ENCODE measurements at regions not wholly inside any gene's neighbourhood (a gene's known extent, or its start where the extent isn't known, plus 50 kb on each side); places are given as distances from the start of the nearest gene placed in this dataset.
"Not testable (repeated sequence)": the region's sequence is repeated elsewhere in the genome, so short reads cannot be mapped to it uniquely, and the experiment has no call there.

DNA sequence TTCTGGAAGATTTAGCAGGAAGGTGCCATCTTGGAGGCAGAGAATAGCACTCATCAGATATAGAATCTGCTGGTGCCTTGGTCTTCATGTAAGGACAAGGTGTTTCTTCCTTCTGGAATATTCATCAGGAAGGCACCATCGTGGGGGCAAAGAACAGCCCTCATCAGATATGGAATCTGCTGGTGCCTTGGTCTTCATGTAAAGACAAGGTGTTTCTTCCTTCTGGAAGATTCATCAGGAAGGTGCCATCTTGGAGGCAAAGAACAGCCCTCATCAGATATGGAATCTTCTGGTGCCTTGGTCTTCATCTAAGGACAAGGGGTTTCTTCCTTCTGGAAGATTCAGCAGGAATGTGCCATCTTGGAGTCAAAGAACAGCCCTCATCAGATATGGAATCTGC lies 4500.5 kb upstream of the OR11H1 start:
- H3K4me1 ChIP-seq (ENCODE audit: control insufficient read depth in 2 of 2, insufficient read depth in 2 of 2, low read length in 2 of 2); H3K4me2 ChIP-seq (replicated peaks; ENCODE audit: low read depth, low read length, poor library complexity, severe bottlenecking); ATAC-seq (ENCODE audit: low read depth); H3K36me3 ChIP-seq (replicated peaks in 1 of 2; ENCODE audit: control extremely low read depth in 1 of 2, control insufficient read depth in 1 of 2, extremely low read depth in 1 of 2, insufficient read depth in 2 of 2, low read length in 1 of 2); H3K27ac ChIP-seq (ENCODE audit: low read length in 2 of 2); CTCF ChIA-PET; intact Hi-C loops (cut with micrococcal nuclease); H3K79me2 ChIP-seq (ENCODE audit: control insufficient read depth, insufficient read depth, low read length); POLR2A ChIA-PET; H4K20me1 ChIP-seq (ENCODE audit: control insufficient read depth, insufficient read depth, low read length, poor library complexity, severe bottlenecking); H3K4me3 Mint-ChIP-seq; H3K4me3 ChIP-seq (ENCODE audit: control extremely low read depth in 1 of 5, extremely low read depth in 1 of 5, insufficient read depth in 1 of 5, low read depth in 2 of 5, low read length in 4 of 5); H3K9ac ChIP-seq (ENCODE audit: low read length); H3K27me3 Mint-ChIP-seq; H3K4me1 Mint-ChIP-seq; H3K27me3 ChIP-seq (replicated peaks in 1 of 4; ENCODE audit: control extremely low read depth in 1 of 4, control insufficient read depth in 3 of 4, insufficient read depth in 4 of 4, low read length in 3 of 4); H3K27ac Mint-ChIP-seq; DNase-seq; H2AFZ ChIP-seq (ENCODE audit: insufficient read depth, low read depth, low read length, poor library complexity, severe bottlenecking): not testable (repeated sequence)
- peaks cover 11% of the 10 kb centered on the region for H3K9me3 Mint-ChIP-seq (ENCODE audit: insufficient read depth)
- peaks cover 1 to 54% (median 25%) of the 10 kb centered on the region in 3 donors for H3K9me3 ChIP-seq (ENCODE audit: control extremely low read depth in 1 of 3, control insufficient read depth in 2 of 3, insufficient read depth in 1 of 3, low read length in 2 of 3)
- WGBS (ENCODE audit: insufficient coverage), result 51% methylated on average over 1 of the region's 1 CpG

DNA sequence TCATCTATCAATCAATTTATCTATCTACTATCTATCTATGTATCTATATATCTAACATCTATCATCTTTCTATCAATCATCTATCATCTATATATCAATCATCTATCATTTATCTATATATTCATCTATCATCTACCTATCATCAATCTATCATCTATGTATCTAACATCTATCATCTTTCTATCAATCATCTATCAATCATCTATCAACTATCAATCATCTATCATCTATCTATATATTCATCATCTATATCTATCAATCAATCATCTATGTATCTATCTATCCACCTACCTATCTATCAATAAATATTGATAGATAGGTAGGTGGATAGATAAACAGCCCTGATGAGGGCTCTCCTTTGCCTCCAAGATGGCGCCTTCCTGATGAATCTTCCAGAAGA lies 4499.8 kb upstream of the OR11H1 start:
- H3K27ac ChIP-seq (ENCODE audit: low read length in 2 of 2); H2AFZ ChIP-seq (ENCODE audit: insufficient read depth, low read depth, low read length, poor library complexity, severe bottlenecking); H3K79me2 ChIP-seq (ENCODE audit: control insufficient read depth, insufficient read depth, low read length); H3K36me3 ChIP-seq (replicated peaks in 1 of 2; ENCODE audit: control extremely low read depth in 1 of 2, control insufficient read depth in 1 of 2, extremely low read depth in 1 of 2, insufficient read depth in 2 of 2, low read length in 1 of 2); H3K4me1 ChIP-seq (ENCODE audit: control insufficient read depth in 2 of 2, insufficient read depth in 2 of 2, low read length in 2 of 2); CTCF ChIA-PET; H3K27me3 ChIP-seq (replicated peaks in 1 of 4; ENCODE audit: control extremely low read depth in 1 of 4, control insufficient read depth in 3 of 4, insufficient read depth in 4 of 4, low read length in 3 of 4); H3K4me3 Mint-ChIP-seq; POLR2A ChIA-PET; H3K4me1 Mint-ChIP-seq; H4K20me1 ChIP-seq (ENCODE audit: control insufficient read depth, insufficient read depth, low read length, poor library complexity, severe bottlenecking); H3K4me2 ChIP-seq (replicated peaks; ENCODE audit: low read depth, low read length, poor library complexity, severe bottlenecking); H3K4me3 ChIP-seq (ENCODE audit: control extremely low read depth in 1 of 5, extremely low read depth in 1 of 5, insufficient read depth in 1 of 5, low read depth in 2 of 5, low read length in 4 of 5); intact Hi-C loops (cut with micrococcal nuclease); ATAC-seq (ENCODE audit: low read depth); H3K27ac Mint-ChIP-seq; DNase-seq; H3K27me3 Mint-ChIP-seq; H3K9ac ChIP-seq (ENCODE audit: low read length): not testable (repeated sequence)
- no CpG with 5 or more reads among the region's 1 CpG for WGBS (ENCODE audit: insufficient coverage)
- H3K9me3 Mint-ChIP-seq (ENCODE audit: insufficient read depth), result peaks cover 11% of the 10 kb centered on the region
- H3K9me3 ChIP-seq (ENCODE audit: control extremely low read depth in 1 of 3, control insufficient read depth in 2 of 3, insufficient read depth in 1 of 3, low read length in 2 of 3), result peaks cover 1 to 60% (median 27%) of the 10 kb centered on the region in 3 donors
- TF ChIP-seq CTCF (IDR thresholded peaks at IDR 0.05), result peak; percentile 37

GRCh38 chr22:11029534-11029933 lies 4498.5 kb upstream of the OR11H1 start:
- H2AFZ ChIP-seq (ENCODE audit: insufficient read depth, low read depth, low read length, poor library complexity, severe bottlenecking); H3K27ac Mint-ChIP-seq; ATAC-seq (ENCODE audit: low read depth); H3K27ac ChIP-seq (ENCODE audit: low read length in 2 of 2); H3K36me3 ChIP-seq (replicated peaks in 1 of 2; ENCODE audit: control extremely low read depth in 1 of 2, control insufficient read depth in 1 of 2, extremely low read depth in 1 of 2, insufficient read depth in 2 of 2, low read length in 1 of 2); H3K4me1 Mint-ChIP-seq; H3K4me1 ChIP-seq (ENCODE audit: control insufficient read depth in 2 of 2, insufficient read depth in 2 of 2, low read length in 2 of 2); H3K4me3 ChIP-seq (ENCODE audit: control extremely low read depth in 1 of 5, extremely low read depth in 1 of 5, insufficient read depth in 1 of 5, low read depth in 2 of 5, low read length in 4 of 5); H3K79me2 ChIP-seq (ENCODE audit: control insufficient read depth, insufficient read depth, low read length); H3K4me2 ChIP-seq (replicated peaks; ENCODE audit: low read depth, low read length, poor library complexity, severe bottlenecking); intact Hi-C loops (cut with micrococcal nuclease); H3K9ac ChIP-seq (ENCODE audit: low read length); DNase-seq; POLR2A ChIA-PET; CTCF ChIA-PET; H3K27me3 ChIP-seq (replicated peaks in 1 of 4; ENCODE audit: control extremely low read depth in 1 of 4, control insufficient read depth in 3 of 4, insufficient read depth in 4 of 4, low read length in 3 of 4); H3K4me3 Mint-ChIP-seq; H3K27me3 Mint-ChIP-seq; H4K20me1 ChIP-seq (ENCODE audit: control insufficient read depth, insufficient read depth, low read length, poor library complexity, severe bottlenecking): not testable (repeated sequence)
- WGBS (ENCODE audit: insufficient coverage), result 87% methylated on average over 4 of the region's 8 CpGs
- H3K9me3 ChIP-seq (ENCODE audit: control extremely low read depth in 1 of 3, control insufficient read depth in 2 of 3, insufficient read depth in 1 of 3, low read length in 2 of 3), result peaks cover 1 to 74% (median 27%) of the 10 kb centered on the region in 3 donors
- peaks cover 13% of the 10 kb centered on the region for H3K9me3 Mint-ChIP-seq (ENCODE audit: insufficient read depth)

DNA sequence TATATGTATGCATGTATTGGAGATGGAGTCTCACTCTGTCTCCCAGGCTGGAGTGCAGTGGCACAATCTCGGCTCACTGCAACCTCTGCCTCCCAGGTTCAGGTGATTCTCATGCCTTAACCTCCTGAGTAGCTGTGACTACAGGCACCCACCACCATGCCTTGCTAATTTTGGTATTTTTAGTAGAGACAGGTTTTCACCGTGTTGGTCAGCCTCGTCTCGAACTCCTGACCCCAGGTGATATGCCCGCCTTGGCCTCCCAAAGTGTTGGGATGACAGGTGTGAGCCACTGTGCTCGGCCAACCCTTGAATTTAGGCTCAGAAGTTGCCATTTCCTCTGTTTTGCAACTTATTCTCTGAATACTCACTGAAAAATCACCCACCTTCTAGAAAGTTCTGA lies 4498.0 kb upstream of the OR11H1 start:
- H4K20me1 ChIP-seq (ENCODE audit: control insufficient read depth, insufficient read depth, low read length, poor library complexity, severe bottlenecking); CTCF ChIA-PET; H3K79me2 ChIP-seq (ENCODE audit: control insufficient read depth, insufficient read depth, low read length); ATAC-seq (ENCODE audit: low read depth); H3K27ac ChIP-seq (ENCODE audit: low read length in 2 of 2); H3K27ac Mint-ChIP-seq; H3K4me2 ChIP-seq (replicated peaks; ENCODE audit: low read depth, low read length, poor library complexity, severe bottlenecking); DNase-seq; H3K27me3 Mint-ChIP-seq; H3K36me3 ChIP-seq (replicated peaks in 1 of 2; ENCODE audit: control extremely low read depth in 1 of 2, control insufficient read depth in 1 of 2, extremely low read depth in 1 of 2, insufficient read depth in 2 of 2, low read length in 1 of 2); POLR2A ChIA-PET; H3K4me3 ChIP-seq (ENCODE audit: control extremely low read depth in 1 of 5, extremely low read depth in 1 of 5, insufficient read depth in 1 of 5, low read depth in 2 of 5, low read length in 4 of 5); H3K27me3 ChIP-seq (replicated peaks in 1 of 4; ENCODE audit: control extremely low read depth in 1 of 4, control insufficient read depth in 3 of 4, insufficient read depth in 4 of 4, low read length in 3 of 4); H3K4me1 ChIP-seq (ENCODE audit: control insufficient read depth in 2 of 2, insufficient read depth in 2 of 2, low read length in 2 of 2); H3K4me1 Mint-ChIP-seq; intact Hi-C loops (cut with micrococcal nuclease); H3K9ac ChIP-seq (ENCODE audit: low read length); H3K4me3 Mint-ChIP-seq; H2AFZ ChIP-seq (ENCODE audit: insufficient read depth, low read depth, low read length, poor library complexity, severe bottlenecking): not testable (repeated sequence)
- peaks cover 4 to 73% (median 31%) of the 10 kb centered on the region in 3 donors for H3K9me3 ChIP-seq (ENCODE audit: control extremely low read depth in 1 of 3, control insufficient read depth in 2 of 3, insufficient read depth in 1 of 3, low read length in 2 of 3)
- H3K9me3 Mint-ChIP-seq (ENCODE audit: insufficient read depth), result peaks cover 17% of the 10 kb centered on the region
- 86% methylated on average over 4 of the region's 6 CpGs for WGBS (ENCODE audit: insufficient coverage)
